GM19025 (cell line): ENCODE measurements at regions not wholly inside any gene's neighbourhood (a gene's known extent, or its start where the extent isn't known, plus 50 kb on each side); places are given as distances from the start of the nearest gene placed in this dataset.
"Not testable (repeated sequence)": the region's sequence is repeated elsewhere in the genome, so short reads cannot be mapped to it uniquely, and the experiment has no call there.

Experiments
- ATAC-seq: cut with Tn5 transposase; IDR thresholded peaks from one replicate; pipeline ENCODE4 v1.9.1; 2021; ENCODE audit warnings: mild to moderate bottlenecking, low read depth, moderate library complexity; ENCODE audit not compliant: unreplicated experiment

- ATAC-seq = no peak
Observed at GRCh38 chr7:8314566-8314965, 52.6 kb upstream of the ICA1 start.

- ATAC-seq = no peak
Observed at GRCh38 chr7:8319115-8319514, 57.1 kb upstream of the ICA1 start.

GRCh38 chr7:8320174-8320573 is 58.2 kb upstream of the ICA1 start:
- ATAC-seq = no peak

- no peak for ATAC-seq
Observed at GRCh38 chr7:8321312-8321711, 59.3 kb upstream of the ICA1 start.

- no peak for ATAC-seq
Observed at GRCh38 chr7:8322667-8323066, 60.7 kb upstream of the ICA1 start.

GRCh38 chr7:8325067-8325466 is 63.1 kb upstream of the ICA1 start:
- ATAC-seq = no peak

- no peak for ATAC-seq
Observed at GRCh38 chr7:8327199-8327598, 65.2 kb upstream of the ICA1 start.

- no peak for ATAC-seq
Observed at GRCh38 chr7:8338206-8338605, 76.2 kb upstream of the ICA1 start.

GRCh38 chr7:8343556-8343955 is 81.6 kb upstream of the ICA1 start:
- no peak for ATAC-seq

- ATAC-seq = not testable (repeated sequence)
Observed at GRCh38 chr7:8347395-8347794, 85.4 kb upstream of the ICA1 start.

- ATAC-seq = not testable (repeated sequence)
Observed at GRCh38 chr7:8351654-8352053, 81.8 kb upstream of the NXPH1 start.

- peak; percentile 73 for ATAC-seq
Observed at GRCh38 chr7:8353991-8354390, 79.4 kb upstream of the NXPH1 start.

GRCh38 chr7:8354503-8354902 is 78.9 kb upstream of the NXPH1 start:
- ATAC-seq = no peak

GRCh38 chr7:8356071-8356470 is 77.3 kb upstream of the NXPH1 start:
- ATAC-seq = no peak

- no peak for ATAC-seq
Observed at GRCh38 chr7:8357536-8357935, 75.9 kb upstream of the NXPH1 start.

GRCh38 chr7:8360564-8361153 is 72.8 kb upstream of the NXPH1 start:
- no peak for ATAC-seq

GRCh38 chr7:8362723-8363369 is 70.6 kb upstream of the NXPH1 start:
- no peak for ATAC-seq

GRCh38 chr7:8363407-8364015 is 69.9 kb upstream of the NXPH1 start:
- ATAC-seq = no peak

GRCh38 chr7:8365499-8366110 is 67.8 kb upstream of the NXPH1 start:
- ATAC-seq = no peak

- not testable (repeated sequence) for ATAC-seq
Observed at GRCh38 chr7:8368007-8368406, 65.4 kb upstream of the NXPH1 start.

- ATAC-seq = no peak
Observed at GRCh38 chr7:8371742-8372141, 61.7 kb upstream of the NXPH1 start.

- no peak for ATAC-seq
Observed at GRCh38 chr7:8373851-8374250, 59.6 kb upstream of the NXPH1 start.
